ENCODE measurements at regions not wholly inside any gene's neighbourhood (a gene's known extent, or its start where the extent isn't known, plus 50 kb on each side); places are given as distances from the start of the nearest gene placed in this dataset.

DNA sequence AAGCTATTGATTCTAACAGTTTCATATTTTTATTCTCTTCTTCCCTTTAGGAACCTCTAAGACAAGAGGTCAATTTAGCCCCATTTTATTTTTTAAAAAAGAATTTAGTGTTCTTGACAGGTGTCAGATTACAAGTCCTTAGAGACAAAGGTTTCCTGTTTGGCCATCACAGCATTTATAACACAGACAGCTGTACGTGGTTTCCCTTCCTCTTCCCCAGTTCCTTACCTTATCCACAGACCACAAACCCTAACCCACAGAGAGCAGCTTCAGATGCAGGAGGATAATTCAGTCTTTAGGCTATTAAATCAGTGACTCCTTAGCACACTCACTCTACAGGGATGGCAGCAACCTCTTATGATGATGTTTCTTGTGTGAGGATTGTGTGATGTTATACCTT lies 1210.1 kb downstream of the DIAPH3 start:
- TF ChIP-seq, protein P1, sequence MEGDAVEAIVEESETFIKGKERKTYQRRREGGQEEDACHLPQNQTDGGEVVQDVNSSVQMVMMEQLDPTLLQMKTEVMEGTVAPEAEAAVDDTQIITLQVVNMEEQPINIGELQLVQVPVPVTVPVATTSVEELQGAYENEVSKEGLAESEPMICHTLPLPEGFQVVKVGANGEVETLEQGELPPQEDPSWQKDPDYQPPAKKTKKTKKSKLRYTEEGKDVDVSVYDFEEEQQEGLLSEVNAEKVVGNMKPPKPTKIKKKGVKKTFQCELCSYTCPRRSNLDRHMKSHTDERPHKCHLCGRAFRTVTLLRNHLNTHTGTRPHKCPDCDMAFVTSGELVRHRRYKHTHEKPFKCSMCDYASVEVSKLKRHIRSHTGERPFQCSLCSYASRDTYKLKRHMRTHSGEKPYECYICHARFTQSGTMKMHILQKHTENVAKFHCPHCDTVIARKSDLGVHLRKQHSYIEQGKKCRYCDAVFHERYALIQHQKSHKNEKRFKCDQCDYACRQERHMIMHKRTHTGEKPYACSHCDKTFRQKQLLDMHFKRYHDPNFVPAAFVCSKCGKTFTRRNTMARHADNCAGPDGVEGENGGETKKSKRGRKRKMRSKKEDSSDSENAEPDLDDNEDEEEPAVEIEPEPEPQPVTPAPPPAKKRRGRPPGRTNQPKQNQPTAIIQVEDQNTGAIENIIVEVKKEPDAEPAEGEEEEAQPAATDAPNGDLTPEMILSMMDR (IDR thresholded peaks at IDR 0.05): no peak
- TF ChIP-seq POLR2A (IDR thresholded peaks at IDR 0.05): no peak

Data from upper lobe of left lung (tissue), 4 donors.